22Rv1 (cell line): ENCODE measurements at regions not wholly inside any gene's neighbourhood (a gene's known extent, or its start where the extent isn't known, plus 50 kb on each side); places are given as distances from the start of the nearest gene placed in this dataset.

Source experiments
- H3K27ac ChIP-seq: fragments of 450-650 bp; 2 replicates; pipeline ENCODE4 v1.5.1; 2017
- ZFX ChIP-seq: fragments of 450-650 bp; IDR thresholded peaks from 2 replicates; pipeline ENCODE4 v1.6.1; 2017; ENCODE audit warnings: antibody characterized with exemption, borderline replicate concordance
- TF ChIP-seq, protein P1 (sequence below): fragments of 450-650 bp; IDR thresholded peaks from 2 replicates; pipeline ENCODE4 v1.5.1; 2017; ENCODE audit warnings: mild to moderate bottlenecking

DNA sequence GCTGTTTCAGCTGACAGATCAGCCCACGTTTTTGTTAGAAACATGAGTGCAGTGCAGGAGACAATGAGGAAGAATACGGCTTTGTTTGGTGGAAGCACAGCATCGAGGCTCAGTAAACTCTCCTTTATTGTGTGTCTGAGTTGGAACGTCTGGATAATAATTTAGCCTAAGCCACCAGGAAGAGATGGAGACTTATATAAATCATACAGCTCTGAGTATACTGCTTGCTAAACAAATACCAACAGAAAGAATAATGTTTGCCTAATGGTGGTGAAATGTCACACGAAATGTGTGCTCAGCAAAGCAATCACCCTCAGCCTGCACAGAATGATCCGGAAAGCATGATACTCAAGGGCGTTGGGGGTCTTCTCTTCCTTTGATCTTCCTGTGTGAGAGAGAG is 664.1 kb upstream of the ADARB2 start:
- TF ChIP-seq ZFX, result no peak
- TF ChIP-seq, protein P1, sequence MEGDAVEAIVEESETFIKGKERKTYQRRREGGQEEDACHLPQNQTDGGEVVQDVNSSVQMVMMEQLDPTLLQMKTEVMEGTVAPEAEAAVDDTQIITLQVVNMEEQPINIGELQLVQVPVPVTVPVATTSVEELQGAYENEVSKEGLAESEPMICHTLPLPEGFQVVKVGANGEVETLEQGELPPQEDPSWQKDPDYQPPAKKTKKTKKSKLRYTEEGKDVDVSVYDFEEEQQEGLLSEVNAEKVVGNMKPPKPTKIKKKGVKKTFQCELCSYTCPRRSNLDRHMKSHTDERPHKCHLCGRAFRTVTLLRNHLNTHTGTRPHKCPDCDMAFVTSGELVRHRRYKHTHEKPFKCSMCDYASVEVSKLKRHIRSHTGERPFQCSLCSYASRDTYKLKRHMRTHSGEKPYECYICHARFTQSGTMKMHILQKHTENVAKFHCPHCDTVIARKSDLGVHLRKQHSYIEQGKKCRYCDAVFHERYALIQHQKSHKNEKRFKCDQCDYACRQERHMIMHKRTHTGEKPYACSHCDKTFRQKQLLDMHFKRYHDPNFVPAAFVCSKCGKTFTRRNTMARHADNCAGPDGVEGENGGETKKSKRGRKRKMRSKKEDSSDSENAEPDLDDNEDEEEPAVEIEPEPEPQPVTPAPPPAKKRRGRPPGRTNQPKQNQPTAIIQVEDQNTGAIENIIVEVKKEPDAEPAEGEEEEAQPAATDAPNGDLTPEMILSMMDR, result no peak
- no peak overlapping the region for H3K27ac ChIP-seq

DNA sequence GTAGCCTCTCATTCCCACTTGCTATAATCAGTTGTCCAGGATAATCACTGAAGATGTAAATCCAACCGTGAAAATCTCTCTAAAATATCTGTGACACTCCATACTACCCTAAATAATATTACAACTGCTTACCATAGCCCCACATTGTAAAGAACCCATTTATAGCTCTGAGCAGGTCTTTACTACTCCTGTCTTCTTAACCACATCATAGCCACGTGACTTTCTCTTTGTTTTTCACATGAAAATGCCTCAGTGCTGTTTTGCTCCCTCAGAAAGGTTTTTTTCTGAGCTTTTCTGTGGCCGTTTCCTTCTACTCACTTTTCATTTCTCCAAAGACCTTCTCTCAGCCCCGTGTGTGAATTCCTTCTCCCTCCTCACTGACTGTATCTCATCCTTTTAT is 662.2 kb upstream of the ADARB2 start:
- TF ChIP-seq ZFX, result no peak
- TF ChIP-seq, protein P1, result no peak
- H3K27ac ChIP-seq, result no peak overlapping the region

DNA sequence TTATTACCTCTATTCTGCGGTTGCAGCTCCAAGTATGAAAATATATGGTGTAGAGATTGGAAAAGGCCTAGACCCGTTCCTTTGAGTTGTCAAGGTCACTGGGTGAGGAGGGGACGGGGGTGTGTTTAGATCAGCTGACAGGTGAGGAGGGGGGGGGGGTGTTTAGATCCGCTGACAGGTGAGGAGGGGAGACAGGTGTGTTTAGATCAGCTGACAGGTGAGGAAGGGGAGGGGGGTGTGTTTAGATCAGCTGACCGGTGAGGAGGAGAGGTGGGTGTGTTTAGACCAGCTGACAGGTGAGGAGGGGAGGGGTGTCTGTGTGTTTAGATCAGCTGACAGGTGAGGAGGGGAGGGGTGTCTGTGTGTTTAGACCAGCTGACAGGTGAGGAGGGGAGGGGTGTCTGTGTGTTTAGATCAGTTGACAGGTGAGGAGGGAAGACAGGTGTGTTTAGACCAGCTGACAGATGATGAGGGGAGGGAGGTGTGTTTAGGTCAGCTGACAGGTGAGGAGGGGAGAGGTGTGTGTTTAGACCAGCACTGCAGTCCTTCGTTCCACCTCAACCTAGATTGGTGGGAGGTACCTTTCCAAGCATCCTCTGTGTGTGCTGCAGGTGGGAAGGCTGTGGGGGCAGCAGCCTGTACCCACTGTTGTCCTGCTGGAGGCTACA is 655.0 kb upstream of the ADARB2 start:
- H3K27ac ChIP-seq, result no peak overlapping the region
- TF ChIP-seq ZFX, result no peak
- TF ChIP-seq, protein P1, result no peak

DNA sequence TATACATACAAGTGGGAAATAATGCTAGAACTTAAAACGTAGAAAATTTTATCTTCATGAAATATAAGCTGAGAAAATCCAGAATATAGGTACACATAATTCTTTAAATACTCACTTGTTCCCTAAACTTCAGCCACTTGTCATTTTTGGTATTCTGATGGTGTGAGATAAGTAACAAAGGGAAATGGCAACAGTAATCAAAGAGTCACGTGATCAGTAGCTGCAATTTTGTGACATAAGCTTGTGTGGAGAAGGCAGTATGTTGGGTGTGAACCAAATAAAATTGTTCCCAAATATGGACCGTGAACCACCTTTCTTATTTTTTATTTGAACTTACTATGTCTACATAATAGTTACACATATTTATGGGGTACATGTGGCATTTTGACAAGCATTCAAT is 650.3 kb upstream of the ADARB2 start:
- TF ChIP-seq ZFX, result no peak
- TF ChIP-seq, protein P1, result no peak

DNA sequence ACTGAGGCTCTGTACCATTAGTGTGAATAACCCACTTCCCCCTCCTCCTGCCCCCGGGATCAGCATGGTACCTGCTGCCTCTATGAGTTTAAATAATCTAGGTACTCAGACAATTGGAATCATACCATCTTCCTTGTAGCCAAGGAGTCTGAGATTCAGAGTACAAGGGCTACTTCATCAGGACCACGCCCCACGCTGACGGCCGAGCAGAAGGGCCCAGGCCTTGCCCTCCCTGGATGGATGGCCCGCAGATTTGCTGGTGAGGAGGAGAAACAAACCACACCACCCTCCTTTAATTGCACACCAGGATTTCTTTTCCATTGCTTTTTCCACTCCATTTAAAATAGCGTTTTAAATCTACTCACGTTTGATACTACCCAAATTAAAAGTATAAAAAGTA is 649.9 kb upstream of the ADARB2 start:
- TF ChIP-seq ZFX, result no peak
- TF ChIP-seq, protein P1, result no peak
- no peak overlapping the region for H3K27ac ChIP-seq

More for the DNA sequence above, 650.3 kb upstream of the ADARB2 start:
- no peak overlapping the region for H3K27ac ChIP-seq

DNA sequence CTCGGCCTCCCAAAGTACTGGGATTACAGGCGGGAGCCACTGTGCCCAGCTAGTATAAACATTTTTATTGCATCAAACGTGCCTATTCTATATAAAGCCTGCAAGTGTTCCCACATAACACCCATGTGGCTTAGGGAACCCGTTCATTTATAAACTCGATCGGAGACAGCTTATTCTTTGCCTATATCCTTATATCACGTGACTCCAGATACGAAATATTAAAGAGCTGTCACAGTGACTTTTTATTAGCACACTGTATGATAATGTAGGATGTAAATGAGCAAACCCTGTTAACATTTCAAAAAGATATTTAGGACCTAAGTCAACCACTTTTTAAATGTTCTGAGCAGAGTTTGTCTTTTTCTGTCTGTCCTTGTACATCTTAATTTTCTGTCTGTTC is 642.9 kb upstream of the ADARB2 start:
- no peak overlapping the region for H3K27ac ChIP-seq
- no peak for TF ChIP-seq ZFX
- TF ChIP-seq, protein P1, result no peak

DNA sequence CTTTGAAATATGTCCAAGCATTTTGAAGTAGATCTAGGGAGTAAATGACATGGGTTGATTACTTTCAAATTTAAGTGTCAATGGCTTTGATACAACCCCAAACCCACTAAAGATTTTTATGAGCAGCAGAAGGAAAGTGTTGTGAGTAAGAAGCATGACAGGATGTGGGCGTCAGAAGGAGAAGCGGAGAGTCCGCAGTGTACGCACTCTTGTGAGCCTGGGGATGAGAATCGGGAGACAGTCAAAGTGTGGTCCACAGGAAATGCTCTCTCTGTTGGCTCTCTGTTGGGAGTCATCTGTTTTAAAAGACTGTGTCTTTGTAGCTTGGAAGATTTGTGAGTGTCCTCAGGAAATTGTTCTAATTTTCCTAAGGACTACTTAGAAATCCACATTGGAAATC is 629.8 kb upstream of the ADARB2 start:
- TF ChIP-seq ZFX, result no peak
- TF ChIP-seq, protein P1, result no peak
- H3K27ac ChIP-seq, result no peak overlapping the region
